ENCODE measurements at regions not wholly inside any gene's neighbourhood (a gene's known extent, or its start where the extent isn't known, plus 50 kb on each side); places are given as distances from the start of the nearest gene placed in this dataset.

DNA sequence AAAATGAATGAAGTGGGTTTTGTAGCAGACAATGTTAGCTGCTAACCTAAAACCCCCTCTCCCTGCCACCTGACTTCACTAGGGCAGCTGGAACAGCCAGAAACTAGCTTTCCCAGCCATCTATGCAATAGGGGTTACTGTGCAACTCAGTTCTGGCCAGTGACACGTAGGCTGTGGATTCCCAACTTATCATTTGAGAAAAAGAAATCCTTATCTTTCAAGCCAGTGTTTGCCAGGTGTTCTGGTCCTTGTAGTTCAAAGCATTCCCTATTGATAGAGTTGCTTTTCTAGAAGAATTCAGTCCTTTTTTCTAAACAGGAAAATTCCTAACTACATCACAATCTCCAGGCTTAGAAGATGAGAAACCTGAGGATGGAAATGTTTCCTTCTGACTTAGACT, 144.5 kb upstream of the ELAC2 start:
- TF ChIP-seq, protein P1, sequence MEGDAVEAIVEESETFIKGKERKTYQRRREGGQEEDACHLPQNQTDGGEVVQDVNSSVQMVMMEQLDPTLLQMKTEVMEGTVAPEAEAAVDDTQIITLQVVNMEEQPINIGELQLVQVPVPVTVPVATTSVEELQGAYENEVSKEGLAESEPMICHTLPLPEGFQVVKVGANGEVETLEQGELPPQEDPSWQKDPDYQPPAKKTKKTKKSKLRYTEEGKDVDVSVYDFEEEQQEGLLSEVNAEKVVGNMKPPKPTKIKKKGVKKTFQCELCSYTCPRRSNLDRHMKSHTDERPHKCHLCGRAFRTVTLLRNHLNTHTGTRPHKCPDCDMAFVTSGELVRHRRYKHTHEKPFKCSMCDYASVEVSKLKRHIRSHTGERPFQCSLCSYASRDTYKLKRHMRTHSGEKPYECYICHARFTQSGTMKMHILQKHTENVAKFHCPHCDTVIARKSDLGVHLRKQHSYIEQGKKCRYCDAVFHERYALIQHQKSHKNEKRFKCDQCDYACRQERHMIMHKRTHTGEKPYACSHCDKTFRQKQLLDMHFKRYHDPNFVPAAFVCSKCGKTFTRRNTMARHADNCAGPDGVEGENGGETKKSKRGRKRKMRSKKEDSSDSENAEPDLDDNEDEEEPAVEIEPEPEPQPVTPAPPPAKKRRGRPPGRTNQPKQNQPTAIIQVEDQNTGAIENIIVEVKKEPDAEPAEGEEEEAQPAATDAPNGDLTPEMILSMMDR (IDR thresholded peaks at IDR 0.05; ENCODE audit: insufficient read depth, low read depth, low read length), result no peak
- no peak for TF ChIP-seq EZH2 (IDR thresholded peaks at IDR 0.05; ENCODE audit: insufficient read depth, low read length)

Data from astrocyte (in vitro differentiated cells and primary cell).